22Rv1 (cell line): ENCODE measurements at regions not wholly inside any gene's neighbourhood (a gene's known extent, or its start where the extent isn't known, plus 50 kb on each side); places are given as distances from the start of the nearest gene placed in this dataset.
"Not testable (repeated sequence)": the region's sequence is repeated elsewhere in the genome, so short reads cannot be mapped to it uniquely, and the experiment has no call there.

Experiments
- H3K27ac ChIP-seq: fragments of 450-650 bp; 2 replicates; pipeline ENCODE4 v1.5.1; 2017
- ZFX ChIP-seq: fragments of 450-650 bp; IDR thresholded peaks from 2 replicates; pipeline ENCODE4 v1.6.1; 2017; ENCODE audit warnings: antibody characterized with exemption, borderline replicate concordance
- TF ChIP-seq, protein P1 (sequence below): fragments of 450-650 bp; IDR thresholded peaks from 2 replicates; pipeline ENCODE4 v1.5.1; 2017; ENCODE audit warnings: mild to moderate bottlenecking

GRCh38 chr5:152474961-152475360 lies 69.9 kb upstream of the NMUR2 start:
- H3K27ac ChIP-seq: no peak overlapping the region
- TF ChIP-seq, protein P1, sequence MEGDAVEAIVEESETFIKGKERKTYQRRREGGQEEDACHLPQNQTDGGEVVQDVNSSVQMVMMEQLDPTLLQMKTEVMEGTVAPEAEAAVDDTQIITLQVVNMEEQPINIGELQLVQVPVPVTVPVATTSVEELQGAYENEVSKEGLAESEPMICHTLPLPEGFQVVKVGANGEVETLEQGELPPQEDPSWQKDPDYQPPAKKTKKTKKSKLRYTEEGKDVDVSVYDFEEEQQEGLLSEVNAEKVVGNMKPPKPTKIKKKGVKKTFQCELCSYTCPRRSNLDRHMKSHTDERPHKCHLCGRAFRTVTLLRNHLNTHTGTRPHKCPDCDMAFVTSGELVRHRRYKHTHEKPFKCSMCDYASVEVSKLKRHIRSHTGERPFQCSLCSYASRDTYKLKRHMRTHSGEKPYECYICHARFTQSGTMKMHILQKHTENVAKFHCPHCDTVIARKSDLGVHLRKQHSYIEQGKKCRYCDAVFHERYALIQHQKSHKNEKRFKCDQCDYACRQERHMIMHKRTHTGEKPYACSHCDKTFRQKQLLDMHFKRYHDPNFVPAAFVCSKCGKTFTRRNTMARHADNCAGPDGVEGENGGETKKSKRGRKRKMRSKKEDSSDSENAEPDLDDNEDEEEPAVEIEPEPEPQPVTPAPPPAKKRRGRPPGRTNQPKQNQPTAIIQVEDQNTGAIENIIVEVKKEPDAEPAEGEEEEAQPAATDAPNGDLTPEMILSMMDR: no peak
- no peak for TF ChIP-seq ZFX

DNA sequence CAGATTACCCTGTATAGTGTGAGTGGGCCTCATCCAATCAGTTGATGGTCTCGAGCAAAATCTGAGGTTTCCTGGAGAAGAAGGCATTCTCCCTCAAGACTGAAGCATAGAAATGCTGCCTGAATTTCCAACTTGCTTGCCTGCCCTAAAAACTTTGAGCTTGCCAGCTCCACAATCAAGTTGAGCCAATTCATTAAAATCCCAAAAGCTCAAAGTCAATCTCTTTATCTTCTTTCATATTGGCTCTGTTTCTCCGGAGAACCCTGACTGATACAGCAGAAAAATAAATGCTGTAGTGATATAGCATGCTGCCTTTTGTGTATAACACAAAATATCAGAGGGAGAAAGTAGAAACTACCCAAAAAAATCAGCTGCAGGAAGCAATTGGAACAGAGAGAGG lies 72.5 kb upstream of the NMUR2 start:
- TF ChIP-seq ZFX: no peak
- TF ChIP-seq, protein P1: no peak
- no peak overlapping the region for H3K27ac ChIP-seq

GRCh38 chr5:152479866-152480265 lies 74.8 kb upstream of the NMUR2 start:
- H3K27ac ChIP-seq: not testable (repeated sequence)

GRCh38 chr5:152480677-152481076 lies 75.6 kb upstream of the NMUR2 start:
- not testable (repeated sequence) for H3K27ac ChIP-seq

DNA sequence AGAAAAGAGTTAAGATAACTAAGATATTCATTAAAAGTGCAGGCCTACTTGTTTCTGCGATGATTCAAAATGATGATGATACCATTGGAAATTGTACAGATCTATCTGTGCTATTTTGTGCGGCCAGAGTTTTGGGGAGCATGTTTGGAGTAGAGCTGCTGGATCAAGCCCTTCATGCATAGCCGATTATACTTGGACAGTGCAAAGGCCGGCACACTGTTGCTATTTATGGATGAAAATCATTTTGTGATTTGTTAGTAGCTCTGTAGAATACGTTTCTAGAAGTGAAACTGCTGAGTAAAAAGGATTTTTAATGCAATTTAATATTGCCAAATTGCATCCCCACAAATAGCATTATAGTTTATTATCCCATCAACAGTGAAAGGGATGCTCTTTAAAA lies 82.1 kb upstream of the NMUR2 start:
- no peak overlapping the region for H3K27ac ChIP-seq
- TF ChIP-seq, protein P1: no peak
- no peak for TF ChIP-seq ZFX

GRCh38 chr5:152488869-152489268 lies 83.8 kb upstream of the NMUR2 start:
- H3K27ac ChIP-seq: no peak overlapping the region
- TF ChIP-seq, protein P1: no peak
- TF ChIP-seq ZFX: no peak

- no peak for TF ChIP-seq ZFX
- TF ChIP-seq, protein P1: no peak
- H3K27ac ChIP-seq: no peak overlapping the region
Observed at GRCh38 chr5:152499814-152500535, 94.9 kb upstream of the NMUR2 start.

- H3K27ac ChIP-seq: no peak overlapping the region
- TF ChIP-seq ZFX: no peak
- TF ChIP-seq, protein P1: no peak
Observed at GRCh38 chr5:152501294-152501693, 96.2 kb upstream of the NMUR2 start.
